ENCODE measurements at regions not wholly inside any gene's neighbourhood (a gene's known extent, or its start where the extent isn't known, plus 50 kb on each side); places are given as distances from the start of the nearest gene placed in this dataset.

GRCh38 chr1:94628499-94628843, 86.9 kb upstream of the F3 start:
- H3K9me3 Mint-ChIP-seq: no peaks in the 10 kb centered on the region
- DNase-seq: no peak
- Histone ChIP-seq H3K36me3 (ENCODE audit: insufficient read depth, low read length) (no peaks in the 10 kb centered on the region), H3K27me3 (ENCODE audit: control insufficient read depth in 1 of 2, insufficient read depth in 2 of 2, low read length in 2 of 2) (no peaks in the 10 kb centered on the region), H3K27ac (ENCODE audit: low read depth in 1 of 2, low read length in 2 of 2) (no peak overlapping the region), H3K9me3 (ENCODE audit: control insufficient read depth in 1 of 2, insufficient read depth in 1 of 2, low read length in 2 of 2) (peaks cover 0 to 7% of the 10 kb centered on the region in 2 experiments), H3K4me3 (ENCODE audit: low read length) (no peak overlapping the region), H3K4me1 (ENCODE audit: insufficient read depth, low read length) (no peaks in the 10 kb centered on the region)
- H3K27me3 Mint-ChIP-seq: peaks cover 13% of the 10 kb centered on the region
- ChIA-PET CTCF (no interaction called here), POLR2A (no interaction called here)
- H3K4me3 Mint-ChIP-seq: no peak overlapping the region
- H3K27ac Mint-ChIP-seq: no peak overlapping the region
- ATAC-seq (ENCODE audit: poor library complexity): no peak
- no peak for TF ChIP-seq CTCF (IDR thresholded peaks at IDR 0.05)
- H3K36me3 Mint-ChIP-seq (ENCODE audit: low read depth): no peaks in the 10 kb centered on the region
- H3K4me1 Mint-ChIP-seq (ENCODE audit: low read depth): no peaks in the 10 kb centered on the region
- intact Hi-C loops (cut with DNase I, micrococcal nuclease): no loop called here

DNA sequence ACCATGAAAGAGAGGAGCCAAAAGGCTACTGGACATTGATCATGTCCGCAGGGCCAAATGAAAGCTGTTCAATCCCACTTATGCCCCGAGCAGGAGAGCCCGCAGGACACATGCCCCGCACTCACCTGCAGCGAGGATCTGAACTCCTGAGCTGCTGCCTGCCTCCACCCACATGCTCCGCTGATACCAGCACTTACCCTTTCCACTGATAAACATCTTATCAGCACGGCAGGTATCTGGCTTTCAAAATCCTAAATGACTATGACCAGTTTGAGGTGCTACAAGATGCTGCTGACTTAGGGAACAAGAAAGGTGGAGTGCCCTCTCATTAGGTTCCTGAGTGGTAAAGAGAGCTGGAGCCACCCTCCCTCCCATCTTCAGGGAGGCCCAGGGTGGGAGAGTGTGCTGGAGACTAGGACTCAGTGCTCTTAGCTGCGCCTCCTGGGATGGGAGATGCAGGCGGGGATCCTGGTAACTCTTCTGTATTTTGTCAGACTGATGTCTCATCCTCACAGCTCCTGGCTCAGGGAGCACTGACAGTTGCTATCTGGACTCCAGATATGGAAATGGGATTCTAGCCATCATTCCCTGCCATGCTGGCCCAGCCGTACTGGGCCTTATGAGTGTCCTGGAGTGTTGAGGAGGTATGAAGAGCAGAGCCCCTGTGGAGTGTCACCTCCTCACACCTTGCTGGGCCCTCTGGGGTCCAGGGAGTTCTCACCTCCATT, 86.4 kb upstream of the F3 start:
- TF ChIP-seq CTCF (IDR thresholded peaks at IDR 0.05): no peak
- Histone ChIP-seq H3K4me1 (ENCODE audit: insufficient read depth, low read length) (no peaks in the 10 kb centered on the region), H3K9me3 (ENCODE audit: control insufficient read depth in 1 of 2, insufficient read depth in 1 of 2, low read length in 2 of 2) (peaks cover 0 to 8% of the 10 kb centered on the region in 2 experiments), H3K27ac (ENCODE audit: low read depth in 1 of 2, low read length in 2 of 2) (no peak overlapping the region), H3K4me3 (ENCODE audit: low read length) (no peak overlapping the region), H3K36me3 (ENCODE audit: insufficient read depth, low read length) (no peaks in the 10 kb centered on the region), H3K27me3 (ENCODE audit: control insufficient read depth in 1 of 2, insufficient read depth in 2 of 2, low read length in 2 of 2) (no peaks in the 10 kb centered on the region)
- DNase-seq (no peak), ATAC-seq (ENCODE audit: poor library complexity) (no peak)
- no peak overlapping the region for H3K4me3 Mint-ChIP-seq
- no peak overlapping the region for H3K27ac Mint-ChIP-seq
- ChIA-PET POLR2A (no interaction called here), CTCF (no interaction called here)
- H3K27me3 Mint-ChIP-seq: peaks cover 13% of the 10 kb centered on the region
- H3K4me1 Mint-ChIP-seq (ENCODE audit: low read depth): no peaks in the 10 kb centered on the region
- no peaks in the 10 kb centered on the region for H3K36me3 Mint-ChIP-seq (ENCODE audit: low read depth)
- H3K9me3 Mint-ChIP-seq: no peaks in the 10 kb centered on the region
- intact Hi-C loops (cut with DNase I, micrococcal nuclease): no loop called here

DNA sequence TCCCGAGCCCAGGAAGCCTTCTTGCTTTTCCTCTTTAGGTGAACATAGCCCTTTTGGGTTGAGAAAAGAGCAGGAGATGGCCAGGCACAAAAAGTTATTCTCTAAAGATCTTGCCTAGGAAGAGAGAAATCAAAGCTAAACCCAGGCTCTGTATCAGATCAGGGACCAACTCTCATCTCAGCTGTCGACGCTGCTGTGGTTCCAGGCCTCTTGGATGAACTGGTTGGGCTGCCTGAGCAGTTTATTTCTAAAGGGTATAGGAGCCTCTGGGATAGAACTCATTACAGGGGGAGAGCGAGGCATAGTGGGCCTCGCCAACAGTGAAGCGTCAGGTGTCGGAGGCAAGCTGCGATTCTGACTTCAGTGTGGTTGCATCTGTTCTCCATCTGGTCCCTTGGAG, 82.6 kb upstream of the F3 start:
- Mint-ChIP-seq H3K4me3 (no peak overlapping the region), H3K27ac (no peak overlapping the region), H3K36me3 (ENCODE audit: low read depth) (no peaks in the 10 kb centered on the region), H3K9me3 (no peaks in the 10 kb centered on the region), H3K27me3 (peaks cover 14% of the 10 kb centered on the region), H3K4me1 (ENCODE audit: low read depth) (no peaks in the 10 kb centered on the region)
- Histone ChIP-seq H3K4me3 (ENCODE audit: low read length) (no peak overlapping the region), H3K9me3 (ENCODE audit: control insufficient read depth in 1 of 2, insufficient read depth in 1 of 2, low read length in 2 of 2) (peaks cover 0 to 8% of the 10 kb centered on the region in 2 experiments), H3K27ac (ENCODE audit: low read depth in 1 of 2, low read length in 2 of 2) (no peak overlapping the region), H3K4me1 (ENCODE audit: insufficient read depth, low read length) (no peaks in the 10 kb centered on the region), H3K27me3 (ENCODE audit: control insufficient read depth in 1 of 2, insufficient read depth in 2 of 2, low read length in 2 of 2) (peaks cover 0 to 2% of the 10 kb centered on the region in 2 experiments), H3K36me3 (ENCODE audit: insufficient read depth, low read length) (no peaks in the 10 kb centered on the region)
- intact Hi-C loops (cut with DNase I, micrococcal nuclease): no loop called here
- ChIA-PET CTCF (no interaction called here), POLR2A (no interaction called here)
- no peak for DNase-seq
- TF ChIP-seq CTCF (IDR thresholded peaks at IDR 0.05): no peak
- ATAC-seq (ENCODE audit: poor library complexity): no peak

All from CD4-positive, alpha-beta T cell (primary cell).